GM12874 (cell line): ENCODE measurements at regions not wholly inside any gene's neighbourhood (a gene's known extent, or its start where the extent isn't known, plus 50 kb on each side); places are given as distances from the start of the nearest gene placed in this dataset.

ENCODE experiments used
- TF ChIP-seq, protein P1 (sequence below): IDR thresholded peaks from 2 replicates; pipeline ENCODE4 v1.5.1; 2011; ENCODE audit warnings: low read depth, mild to moderate bottlenecking, control low read depth, low read length, moderate library complexity; ENCODE audit not compliant: insufficient read depth

DNA sequence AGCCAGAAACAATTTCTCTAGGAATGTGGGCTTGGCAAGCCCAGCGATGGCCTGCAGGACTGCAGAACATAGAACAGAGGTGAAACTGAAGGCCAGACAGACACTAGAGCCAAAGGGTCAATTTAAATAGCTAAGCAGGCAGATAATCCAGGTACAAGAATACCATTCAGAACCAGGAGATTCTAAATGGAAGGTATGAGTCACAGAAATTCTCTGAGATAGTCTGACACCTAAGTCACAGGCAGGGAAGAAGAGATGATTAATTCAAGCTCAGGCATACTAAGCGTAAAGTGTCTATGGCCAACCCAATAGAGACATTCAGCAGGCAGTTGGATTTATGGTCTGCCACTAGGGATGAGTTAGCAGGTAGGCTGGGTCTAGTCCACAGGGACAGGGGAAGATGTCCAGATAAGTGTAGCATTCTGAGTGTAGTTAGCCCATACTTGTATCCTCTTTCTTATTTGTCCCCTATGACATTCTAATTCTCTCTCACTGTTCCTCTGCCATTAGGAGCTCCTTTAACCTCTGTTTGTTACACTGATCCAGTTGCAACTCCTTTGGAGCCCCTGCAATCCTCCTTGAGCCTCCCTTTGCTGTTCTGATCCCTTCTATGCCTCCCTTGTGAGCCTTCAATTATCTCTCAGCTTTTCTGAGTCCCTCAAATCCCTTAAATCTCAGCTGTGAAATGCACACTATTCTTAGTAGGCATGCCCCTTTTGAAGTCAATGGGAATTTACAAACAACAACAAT, 383.8 kb downstream of the LMO4 start:
- TF ChIP-seq, protein P1, sequence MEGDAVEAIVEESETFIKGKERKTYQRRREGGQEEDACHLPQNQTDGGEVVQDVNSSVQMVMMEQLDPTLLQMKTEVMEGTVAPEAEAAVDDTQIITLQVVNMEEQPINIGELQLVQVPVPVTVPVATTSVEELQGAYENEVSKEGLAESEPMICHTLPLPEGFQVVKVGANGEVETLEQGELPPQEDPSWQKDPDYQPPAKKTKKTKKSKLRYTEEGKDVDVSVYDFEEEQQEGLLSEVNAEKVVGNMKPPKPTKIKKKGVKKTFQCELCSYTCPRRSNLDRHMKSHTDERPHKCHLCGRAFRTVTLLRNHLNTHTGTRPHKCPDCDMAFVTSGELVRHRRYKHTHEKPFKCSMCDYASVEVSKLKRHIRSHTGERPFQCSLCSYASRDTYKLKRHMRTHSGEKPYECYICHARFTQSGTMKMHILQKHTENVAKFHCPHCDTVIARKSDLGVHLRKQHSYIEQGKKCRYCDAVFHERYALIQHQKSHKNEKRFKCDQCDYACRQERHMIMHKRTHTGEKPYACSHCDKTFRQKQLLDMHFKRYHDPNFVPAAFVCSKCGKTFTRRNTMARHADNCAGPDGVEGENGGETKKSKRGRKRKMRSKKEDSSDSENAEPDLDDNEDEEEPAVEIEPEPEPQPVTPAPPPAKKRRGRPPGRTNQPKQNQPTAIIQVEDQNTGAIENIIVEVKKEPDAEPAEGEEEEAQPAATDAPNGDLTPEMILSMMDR, result no peak

DNA sequence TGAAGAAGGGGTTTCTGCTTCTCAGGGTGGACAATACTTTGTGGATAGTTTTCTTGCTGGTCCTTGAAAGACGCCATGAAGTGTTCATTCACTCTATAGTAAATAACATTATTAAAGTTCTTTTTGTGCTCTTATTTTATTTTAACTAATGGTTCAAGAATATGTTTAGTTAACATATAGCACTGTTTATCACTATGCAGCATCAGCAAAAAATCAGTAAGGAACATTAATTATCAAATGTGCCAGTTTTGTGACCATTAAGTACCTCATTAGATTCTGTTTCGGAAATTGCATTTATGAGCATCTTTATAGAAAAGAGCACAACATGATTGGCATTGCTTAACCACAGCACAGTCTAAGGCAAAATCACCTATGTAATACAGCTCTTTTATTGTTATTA, 385.6 kb downstream of the LMO4 start:
- TF ChIP-seq, protein P1, result no peak

DNA sequence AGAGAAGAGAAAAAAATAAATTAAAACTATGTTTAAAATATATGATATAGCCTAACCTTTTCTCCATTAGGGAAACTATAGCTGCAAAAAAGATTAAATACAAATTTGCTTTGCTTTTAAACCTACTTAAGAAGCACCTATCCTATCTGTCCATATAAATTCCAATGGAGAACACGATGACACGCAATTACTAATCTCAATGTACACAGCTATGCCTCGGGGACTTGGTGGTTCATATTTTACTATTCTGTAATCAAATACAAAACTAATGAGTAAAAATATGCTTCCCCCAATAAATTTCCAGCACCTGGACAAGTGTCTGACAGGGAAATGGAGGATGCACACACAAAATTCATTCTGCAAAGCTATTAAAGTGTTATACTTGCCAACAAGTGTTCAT, 386.4 kb downstream of the LMO4 start:
- TF ChIP-seq, protein P1, result no peak

DNA sequence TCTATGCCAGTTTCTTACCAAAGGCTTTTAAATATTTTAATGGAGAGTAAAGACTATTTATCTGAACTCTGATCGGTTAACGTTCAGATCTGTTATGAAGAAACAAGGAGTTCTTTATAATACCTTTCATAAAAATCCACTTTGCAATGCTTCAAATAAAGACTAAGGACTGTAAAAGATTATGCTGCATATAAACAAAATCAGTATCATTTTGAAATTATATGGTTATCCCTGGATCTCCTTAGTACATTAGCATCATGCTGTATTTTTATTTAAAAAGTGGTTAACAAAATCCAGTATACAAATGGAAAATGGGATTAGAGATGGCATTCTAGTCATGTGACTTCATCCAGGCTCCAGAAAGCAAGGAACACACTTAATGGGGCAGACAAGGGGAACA, 386.8 kb downstream of the LMO4 start:
- TF ChIP-seq, protein P1, result no peak

DNA sequence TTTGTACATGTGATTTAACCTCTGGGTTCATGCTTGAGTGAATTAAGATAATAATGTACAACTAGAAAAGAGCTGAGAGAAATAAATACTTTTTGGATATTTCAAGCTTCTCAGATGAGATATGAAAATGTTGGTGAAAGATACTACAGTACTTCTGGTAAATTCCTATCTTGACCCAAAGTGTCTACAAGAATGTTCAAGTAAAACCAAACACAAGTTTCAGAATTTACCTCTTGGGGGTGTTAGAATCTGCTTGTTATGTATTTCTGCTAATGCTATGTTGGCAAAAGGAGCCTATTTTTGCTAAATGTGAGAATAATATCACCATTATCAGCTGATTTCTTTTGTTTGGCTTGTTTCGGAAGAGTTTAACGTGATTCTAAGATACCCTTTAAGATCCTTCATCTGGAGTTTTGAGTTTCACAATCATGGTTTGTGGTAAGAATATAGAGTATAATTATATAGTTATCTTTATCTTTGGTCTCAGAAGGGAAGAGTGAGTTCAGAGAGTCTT, 388.5 kb downstream of the LMO4 start:
- TF ChIP-seq, protein P1, result no peak

DNA sequence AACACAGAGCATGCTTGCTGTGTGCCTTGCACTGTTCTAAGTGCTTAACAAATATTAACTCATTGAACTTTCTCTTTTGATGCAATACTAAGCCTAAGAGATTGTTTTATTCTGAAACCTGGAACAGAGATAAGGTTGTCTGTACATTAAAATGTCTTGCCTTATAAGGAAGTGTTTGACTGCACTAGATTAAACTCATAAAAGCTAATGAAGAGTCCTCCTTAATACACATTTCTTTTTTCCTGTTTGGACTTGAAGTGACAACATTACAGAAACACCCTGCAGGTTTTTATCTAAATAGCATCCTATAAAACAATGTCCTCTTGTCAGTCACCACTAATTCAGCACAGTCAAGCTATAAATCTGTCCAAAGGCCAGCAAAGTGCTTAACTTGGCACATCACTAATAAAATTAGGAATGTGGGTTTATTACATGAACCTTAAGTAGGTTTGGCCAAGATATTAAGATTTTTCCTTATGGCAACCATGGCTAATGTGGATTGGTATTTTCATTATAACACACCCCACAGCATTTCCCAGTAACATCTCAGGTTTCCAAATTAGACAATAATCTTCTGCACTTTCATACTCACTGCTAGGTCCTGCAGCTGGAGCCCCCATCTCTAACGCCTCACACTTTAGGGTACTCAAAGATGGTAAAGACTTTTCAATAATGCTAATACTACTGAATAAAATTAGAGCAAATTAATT, 389.7 kb downstream of the LMO4 start:
- TF ChIP-seq, protein P1, result no peak

DNA sequence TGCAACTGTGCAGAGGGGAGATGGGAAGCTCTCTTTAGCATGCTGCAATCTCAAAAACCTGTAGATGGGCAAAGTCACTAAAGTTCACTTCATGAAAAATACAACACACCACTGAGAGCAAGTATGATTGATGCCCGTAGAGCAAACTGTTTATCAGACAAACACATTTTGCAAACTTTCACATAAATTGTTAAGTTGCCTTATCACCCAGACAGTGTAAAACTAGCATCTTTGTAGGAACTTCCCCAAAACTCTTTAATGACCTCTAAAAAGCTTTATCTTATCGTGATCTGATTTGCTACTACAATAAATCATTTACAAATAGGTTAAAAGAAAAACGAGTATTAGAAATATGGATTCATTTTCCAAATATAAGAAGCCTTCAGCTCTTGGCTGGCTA, 391.0 kb downstream of the LMO4 start:
- TF ChIP-seq, protein P1, result no peak
